NOMO-1 treated with DMSO at 0.1 percent for 48 hours (cell line): ENCODE measurements at regions not wholly inside any gene's neighbourhood (a gene's known extent, or its start where the extent isn't known, plus 50 kb on each side); places are given as distances from the start of the nearest gene placed in this dataset.
"Not testable (repeated sequence)": the region's sequence is repeated elsewhere in the genome, so short reads cannot be mapped to it uniquely, and the experiment has no call there.

Source experiments
- DNase-seq: peaks from one replicate; lab custom pipeline; 2025; ENCODE audit not compliant: unreplicated experiment; lab: John Stamatoyannopoulos, UW

- DNase-seq = no peak
These were observed 324.8 kb upstream of the INTU start for GRCh38 chr4:127307996-127308395.

- no peak for DNase-seq
These were observed 323.2 kb upstream of the INTU start for GRCh38 chr4:127309369-127310102.

- DNase-seq = no peak
These were observed 321.4 kb upstream of the INTU start for GRCh38 chr4:127311371-127311770.

GRCh38 chr4:127311924-127312323 lies 320.8 kb upstream of the INTU start:
- DNase-seq = no peak

- no peak for DNase-seq
These were observed 319.0 kb upstream of the INTU start for GRCh38 chr4:127313767-127314166.

GRCh38 chr4:127327491-127327890 lies 305.3 kb upstream of the INTU start:
- DNase-seq = no peak

- no peak for DNase-seq
These were observed 297.6 kb upstream of the INTU start for GRCh38 chr4:127335073-127335620.

GRCh38 chr4:127335732-127336131 lies 297.0 kb upstream of the INTU start:
- no peak for DNase-seq

GRCh38 chr4:127343123-127343522 lies 289.6 kb upstream of the INTU start:
- DNase-seq = not testable (repeated sequence)

- DNase-seq = no peak
These were observed 288.7 kb upstream of the INTU start for GRCh38 chr4:127344071-127344470.

GRCh38 chr4:127347936-127348335 lies 284.8 kb upstream of the INTU start:
- no peak for DNase-seq

GRCh38 chr4:127352220-127353113 lies 280.3 kb upstream of the INTU start:
- DNase-seq = no peak

GRCh38 chr4:127355743-127356142 lies 277.0 kb upstream of the INTU start:
- no peak for DNase-seq

GRCh38 chr4:127357765-127358164 lies 275.0 kb upstream of the INTU start:
- no peak for DNase-seq

GRCh38 chr4:127362686-127363085 lies 270.1 kb upstream of the INTU start:
- no peak for DNase-seq

GRCh38 chr4:127364397-127364796 lies 268.4 kb upstream of the INTU start:
- no peak for DNase-seq

GRCh38 chr4:127364911-127365310 lies 267.8 kb upstream of the INTU start:
- DNase-seq = no peak

- no peak for DNase-seq
These were observed 262.2 kb upstream of the INTU start for GRCh38 chr4:127370604-127371003.

GRCh38 chr4:127379499-127379898 lies 253.3 kb upstream of the INTU start:
- no peak for DNase-seq

- DNase-seq = not testable (repeated sequence)
These were observed 252.8 kb upstream of the INTU start for GRCh38 chr4:127379948-127380347.

GRCh38 chr4:127383666-127384065 lies 249.1 kb upstream of the INTU start:
- no peak for DNase-seq

GRCh38 chr4:127394516-127394915 lies 238.2 kb upstream of the INTU start:
- no peak for DNase-seq
